HEK293 (cell line): ENCODE measurements at regions not wholly inside any gene's neighbourhood (a gene's known extent, or its start where the extent isn't known, plus 50 kb on each side); places are given as distances from the start of the nearest gene placed in this dataset.

Experiments
- CTCF ChIP-seq: fragments of 450-650 bp; formaldehyde crosslinking; IDR thresholded peaks from 2 replicates; pipeline ENCODE4 v1.5.1; 2016; ENCODE audit warnings: missing biosample characterization, missing genetic modification characterization
- GLIS1 ChIP-seq: fragments of 450-650 bp; formaldehyde crosslinking; IDR thresholded peaks from 2 replicates; pipeline ENCODE4 v1.5.1; 2016; ENCODE audit warnings: missing biosample characterization, missing genetic modification characterization
- ZNF132 ChIP-seq: fragments of 450-650 bp; formaldehyde crosslinking; IDR thresholded peaks from 2 replicates; pipeline ENCODE4 v1.5.1; 2017; ENCODE audit warnings: missing biosample characterization, missing genetic modification characterization, borderline replicate concordance
- ZNF398 ChIP-seq: fragments of 450-650 bp; formaldehyde crosslinking; IDR thresholded peaks from 2 replicates; pipeline ENCODE4 v1.5.1; 2017; ENCODE audit warnings: missing biosample characterization, missing genetic modification characterization
- ZNF704 ChIP-seq: fragments of 450-650 bp; formaldehyde crosslinking; IDR thresholded peaks from 2 replicates; pipeline ENCODE4 v1.5.1; 2016; ENCODE audit warnings: missing biosample characterization, missing genetic modification characterization
- TF ChIP-seq, protein P1 (sequence below): fragments of 450-650 bp; formaldehyde crosslinking; IDR thresholded peaks from 2 replicates; pipeline ENCODE4 v1.5.1; 2016; ENCODE audit warnings: missing biosample characterization, missing genetic modification characterization
- TF ChIP-seq, protein P2 (sequence below): fragments of 450-650 bp; formaldehyde crosslinking; IDR thresholded peaks from 2 replicates; pipeline ENCODE4 v1.5.1; 2017; ENCODE audit warnings: missing biosample characterization, missing genetic modification characterization

DNA sequence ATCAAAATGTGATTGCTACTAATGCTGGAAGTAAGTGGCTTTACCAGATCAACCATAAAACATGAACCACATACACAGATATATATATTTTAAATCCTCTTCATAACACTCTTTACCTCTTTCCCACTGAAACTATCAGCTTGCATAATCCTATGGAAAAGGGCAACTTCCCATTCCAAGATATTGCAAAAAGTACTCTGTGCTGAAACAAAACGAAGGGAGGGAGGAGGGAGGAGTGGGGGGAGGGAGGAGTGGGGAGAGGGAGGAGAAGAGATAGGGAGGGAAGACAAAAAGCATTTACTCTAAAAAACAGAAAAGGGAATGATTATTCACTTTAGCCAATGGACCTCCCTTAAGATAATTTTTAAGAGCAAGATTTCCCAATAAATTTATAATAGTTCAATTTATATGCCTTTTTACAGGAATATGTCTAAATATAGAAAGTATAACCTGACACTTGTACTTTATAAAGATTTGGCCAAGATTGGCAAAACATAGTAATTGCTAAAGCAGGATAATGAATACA, 344.8 kb upstream of the NFE2L3 start:
- TF ChIP-seq, protein P1, sequence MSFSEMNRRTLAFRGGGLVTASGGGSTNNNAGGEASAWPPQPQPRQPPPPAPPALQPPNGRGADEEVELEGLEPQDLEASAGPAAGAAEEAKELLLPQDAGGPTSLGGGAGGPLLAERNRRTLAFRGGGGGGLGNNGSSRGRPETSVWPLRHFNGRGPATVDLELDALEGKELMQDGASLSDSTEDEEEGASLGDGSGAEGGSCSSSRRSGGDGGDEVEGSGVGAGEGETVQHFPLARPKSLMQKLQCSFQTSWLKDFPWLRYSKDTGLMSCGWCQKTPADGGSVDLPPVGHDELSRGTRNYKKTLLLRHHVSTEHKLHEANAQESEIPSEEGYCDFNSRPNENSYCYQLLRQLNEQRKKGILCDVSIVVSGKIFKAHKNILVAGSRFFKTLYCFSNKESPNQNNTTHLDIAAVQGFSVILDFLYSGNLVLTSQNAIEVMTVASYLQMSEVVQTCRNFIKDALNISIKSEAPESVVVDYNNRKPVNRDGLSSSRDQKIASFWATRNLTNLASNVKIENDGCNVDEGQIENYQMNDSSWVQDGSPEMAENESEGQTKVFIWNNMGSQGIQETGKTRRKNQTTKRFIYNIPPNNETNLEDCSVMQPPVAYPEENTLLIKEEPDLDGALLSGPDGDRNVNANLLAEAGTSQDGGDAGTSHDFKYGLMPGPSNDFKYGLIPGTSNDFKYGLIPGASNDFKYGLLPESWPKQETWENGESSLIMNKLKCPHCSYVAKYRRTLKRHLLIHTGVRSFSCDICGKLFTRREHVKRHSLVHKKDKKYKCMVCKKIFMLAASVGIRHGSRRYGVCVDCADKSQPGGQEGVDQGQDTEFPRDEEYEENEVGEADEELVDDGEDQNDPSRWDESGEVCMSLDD (tag by site-specific recombination), result no peak
- TF ChIP-seq CTCF (tag by site-specific recombination) (no peak), ZNF704 (tag by site-specific recombination) (no peak), ZNF398 (no peak), GLIS1 (tag by site-specific recombination) (no peak), ZNF132 (tag by site-specific recombination) (no peak)
- TF ChIP-seq, protein P2, sequence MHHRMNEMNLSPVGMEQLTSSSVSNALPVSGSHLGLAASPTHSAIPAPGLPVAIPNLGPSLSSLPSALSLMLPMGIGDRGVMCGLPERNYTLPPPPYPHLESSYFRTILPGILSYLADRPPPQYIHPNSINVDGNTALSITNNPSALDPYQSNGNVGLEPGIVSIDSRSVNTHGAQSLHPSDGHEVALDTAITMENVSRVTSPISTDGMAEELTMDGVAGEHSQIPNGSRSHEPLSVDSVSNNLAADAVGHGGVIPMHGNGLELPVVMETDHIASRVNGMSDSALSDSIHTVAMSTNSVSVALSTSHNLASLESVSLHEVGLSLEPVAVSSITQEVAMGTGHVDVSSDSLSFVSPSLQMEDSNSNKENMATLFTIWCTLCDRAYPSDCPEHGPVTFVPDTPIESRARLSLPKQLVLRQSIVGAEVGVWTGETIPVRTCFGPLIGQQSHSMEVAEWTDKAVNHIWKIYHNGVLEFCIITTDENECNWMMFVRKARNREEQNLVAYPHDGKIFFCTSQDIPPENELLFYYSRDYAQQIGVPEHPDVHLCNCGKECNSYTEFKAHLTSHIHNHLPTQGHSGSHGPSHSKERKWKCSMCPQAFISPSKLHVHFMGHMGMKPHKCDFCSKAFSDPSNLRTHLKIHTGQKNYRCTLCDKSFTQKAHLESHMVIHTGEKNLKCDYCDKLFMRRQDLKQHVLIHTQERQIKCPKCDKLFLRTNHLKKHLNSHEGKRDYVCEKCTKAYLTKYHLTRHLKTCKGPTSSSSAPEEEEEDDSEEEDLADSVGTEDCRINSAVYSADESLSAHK (tag by site-specific recombination), result no peak
